HG02678 (cell line): ENCODE measurements at regions not wholly inside any gene's neighbourhood (a gene's known extent, or its start where the extent isn't known, plus 50 kb on each side); places are given as distances from the start of the nearest gene placed in this dataset.

Experiments used
- ATAC-seq: cut with Tn5 transposase; IDR thresholded peaks from one replicate; pipeline ENCODE4 v1.9.1; 2021; ENCODE audit warnings: mild to moderate bottlenecking, moderate library complexity; ENCODE audit not compliant: unreplicated experiment

DNA sequence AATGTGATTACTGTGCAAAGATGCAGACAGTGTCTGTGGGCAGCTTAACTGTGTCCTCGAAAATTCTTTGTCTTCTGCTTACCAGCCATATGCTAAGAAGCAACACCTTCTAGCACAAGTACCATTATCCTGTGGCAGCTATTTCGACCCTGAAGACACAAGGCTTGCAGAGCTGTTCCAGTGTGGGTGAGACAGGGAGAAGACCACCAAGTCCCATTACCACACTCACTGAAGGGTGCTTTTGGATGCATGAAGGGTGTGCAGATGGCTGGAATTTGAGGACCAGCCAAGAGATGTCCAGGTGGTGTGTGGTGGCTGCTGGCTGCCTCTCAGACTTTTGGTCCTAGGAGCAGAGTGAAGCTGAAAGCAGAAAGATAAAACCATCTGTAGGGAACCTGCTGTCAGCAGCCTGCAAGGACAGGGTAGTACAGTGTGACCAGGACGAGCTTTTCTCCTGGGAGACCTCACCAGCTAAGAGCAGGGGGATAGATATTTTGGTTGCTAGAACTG lies 161.8 kb downstream of the ICE1 start:
- ATAC-seq, result no peak

DNA sequence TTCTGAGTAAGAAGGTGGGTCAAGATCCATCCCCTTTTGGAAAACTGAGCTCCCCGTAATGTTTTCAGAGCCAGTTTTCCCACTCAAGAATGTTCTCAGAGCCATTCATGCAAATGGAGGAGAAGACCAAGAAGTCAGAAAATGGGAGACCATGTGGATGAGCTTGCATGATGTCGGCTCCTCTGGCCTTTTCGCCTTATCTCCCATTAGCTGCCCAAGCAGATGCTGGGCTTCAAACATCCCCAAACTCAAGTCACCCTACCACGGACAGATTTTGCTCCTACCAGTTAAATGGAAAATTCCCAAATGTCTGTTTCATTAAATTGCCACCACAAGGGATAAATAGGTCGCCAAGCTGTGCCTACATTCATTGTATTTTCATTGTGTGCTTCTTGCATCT lies 161.4 kb downstream of the ICE1 start:
- ATAC-seq, result no peak

DNA sequence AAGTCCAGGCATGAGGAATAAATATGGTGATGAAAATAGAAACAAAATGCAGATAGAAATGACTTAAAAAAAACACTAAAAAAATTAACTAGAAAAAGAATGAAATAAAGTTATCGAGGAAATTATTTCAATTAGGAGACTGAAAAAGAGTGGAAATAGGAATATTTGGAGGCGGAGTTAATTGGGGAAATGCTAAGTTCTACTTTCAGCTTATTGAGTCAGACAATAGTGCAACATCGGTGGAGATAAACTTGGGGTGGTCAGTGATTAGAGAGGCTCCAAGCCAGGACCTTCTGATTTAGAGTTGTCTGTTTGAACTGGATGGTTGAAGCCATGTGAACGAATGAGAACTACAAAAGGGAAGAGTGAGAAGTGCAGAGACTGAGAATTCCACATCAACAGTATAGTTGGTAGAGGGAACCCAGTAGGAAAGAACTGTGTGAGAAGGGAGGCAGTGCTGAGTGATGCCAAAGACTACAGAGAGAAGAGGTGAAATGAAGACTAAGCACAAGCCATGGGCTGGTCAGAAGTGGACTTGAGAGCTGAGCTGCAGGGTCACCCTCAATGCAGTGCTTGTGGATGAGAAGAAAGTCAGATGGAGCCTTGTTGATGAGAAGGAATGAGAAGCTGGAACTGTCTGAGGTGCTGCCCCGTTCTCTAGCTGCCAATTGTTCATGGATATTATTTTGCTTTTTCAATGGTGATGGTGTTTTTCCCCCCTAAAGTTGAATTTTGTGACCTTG lies 160.7 kb downstream of the ICE1 start:
- no peak for ATAC-seq

DNA sequence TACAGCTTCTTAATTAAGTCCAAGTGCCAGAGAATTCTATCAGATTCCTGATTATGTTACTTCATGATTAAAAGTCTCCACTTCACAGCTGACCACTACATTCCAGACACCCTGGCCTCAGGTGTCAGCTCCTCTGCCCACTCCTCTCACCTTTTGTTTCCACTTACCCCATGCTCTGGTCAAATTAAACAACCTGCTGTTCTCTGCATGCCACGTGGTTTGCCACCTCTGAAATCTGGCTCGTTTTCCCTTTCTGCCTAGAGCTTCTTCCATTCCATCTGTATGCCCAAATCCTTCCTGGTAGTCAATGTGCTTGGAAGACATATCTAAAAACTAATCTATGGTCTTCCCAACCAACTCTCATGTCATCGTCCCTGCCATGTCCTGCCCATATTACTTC lies 158.6 kb downstream of the ICE1 start:
- ATAC-seq, result no peak

GRCh38 chr5:5576744-5577143 lies 154.3 kb downstream of the ICE1 start:
- no peak for ATAC-seq

- no peak for ATAC-seq
Observed at GRCh38 chr5:5575461-5575860, 153.0 kb downstream of the ICE1 start.

DNA sequence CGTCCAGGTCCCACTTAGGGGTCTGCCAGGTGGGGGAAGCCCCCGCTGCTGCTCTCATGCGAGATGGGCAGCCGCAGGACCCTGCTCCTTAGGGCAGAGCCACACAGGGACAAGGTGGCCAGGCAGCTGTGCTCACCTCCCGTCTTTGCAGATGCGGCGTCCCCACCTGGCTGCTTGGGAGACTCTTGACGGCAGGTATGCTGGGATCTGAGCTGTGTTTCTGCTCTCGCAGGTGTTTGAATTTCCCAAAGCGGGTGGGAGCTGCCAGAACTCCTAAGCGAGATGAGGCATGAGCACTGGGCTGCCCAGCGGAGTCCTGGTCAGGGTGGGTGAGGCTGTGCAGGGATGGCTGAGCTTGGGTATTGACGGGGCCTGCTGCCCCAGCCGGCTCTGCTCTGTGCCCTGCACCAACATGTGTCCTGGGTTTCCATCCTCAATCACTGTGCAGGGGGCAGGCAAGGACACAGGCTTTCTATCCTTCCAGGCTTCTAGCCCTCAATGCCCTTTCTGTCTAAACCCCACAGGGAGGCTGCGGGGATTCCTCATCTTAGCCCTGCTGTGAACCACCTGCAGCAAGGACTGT lies 151.4 kb downstream of the ICE1 start:
- no peak for ATAC-seq

GRCh38 chr5:5572976-5573797 lies 150.7 kb downstream of the ICE1 start:
- ATAC-seq, result no peak

GRCh38 chr5:5572010-5572865 lies 149.8 kb downstream of the ICE1 start:
- no peak for ATAC-seq

GRCh38 chr5:5570646-5571045 lies 148.2 kb downstream of the ICE1 start:
- ATAC-seq, result no peak

DNA sequence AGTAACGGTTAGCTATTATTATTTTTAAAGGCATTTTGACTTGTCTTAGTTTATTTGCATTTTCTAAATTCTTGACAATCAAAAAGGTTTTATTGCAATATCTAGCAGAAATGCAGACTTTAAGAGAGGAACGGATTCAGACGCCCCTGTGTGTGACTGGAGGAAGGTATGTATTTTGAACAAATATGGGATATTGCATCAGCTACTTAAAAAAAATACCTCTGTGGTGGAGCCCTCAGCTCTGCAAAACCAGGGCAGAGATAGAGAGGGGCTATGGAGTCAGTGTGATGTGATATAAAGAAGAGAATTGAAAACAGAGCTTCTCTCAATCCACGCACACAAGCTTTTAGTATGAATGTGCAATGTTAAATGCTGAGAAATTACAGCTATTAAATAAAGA lies 142.4 kb downstream of the ICE1 start:
- ATAC-seq, result no peak

- ATAC-seq, result no peak
Observed at GRCh38 chr5:5560016-5560415, 137.5 kb downstream of the ICE1 start.

DNA sequence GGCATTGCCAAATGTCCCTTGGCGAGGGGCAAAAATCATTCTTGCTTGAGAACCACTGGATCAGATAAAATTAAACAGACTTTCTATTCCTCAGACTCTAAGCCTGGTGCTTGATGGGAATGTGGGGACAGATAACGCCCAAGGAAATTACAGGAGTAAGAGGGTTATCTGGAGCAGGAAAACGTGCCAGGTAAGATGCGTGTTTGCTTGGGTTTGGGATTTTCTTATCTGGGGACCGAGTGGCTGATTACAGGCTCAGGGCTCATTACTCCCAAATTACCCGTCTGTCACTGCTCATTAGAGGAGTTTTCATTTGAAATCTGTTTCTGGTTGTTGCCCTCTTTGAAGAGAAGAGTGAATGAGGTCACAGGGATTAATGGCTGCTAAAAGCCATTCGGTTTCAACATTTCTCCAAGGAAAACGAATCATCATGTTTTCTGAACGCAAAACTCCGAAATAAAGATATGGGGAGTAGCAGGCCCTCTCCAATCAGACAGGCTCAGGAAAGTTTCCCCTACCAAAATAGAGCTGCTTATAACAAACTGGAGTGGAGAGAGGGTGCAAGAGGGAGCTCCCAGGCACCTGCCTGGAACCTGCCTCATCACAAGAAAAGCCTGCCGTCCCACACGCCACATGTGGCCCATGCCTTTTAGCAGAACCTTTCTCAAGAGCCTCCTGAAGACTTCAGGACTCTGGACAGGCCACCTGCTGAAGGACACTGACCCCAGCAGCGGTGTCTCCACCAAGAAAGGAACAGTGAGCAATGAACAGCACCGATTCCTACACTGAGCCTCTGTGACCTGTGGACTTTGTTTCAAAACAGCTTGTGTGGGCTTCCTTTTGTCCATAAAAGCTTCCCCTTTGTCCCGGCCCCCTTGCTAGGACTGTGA lies 136.4 kb downstream of the ICE1 start:
- ATAC-seq, result no peak

- ATAC-seq, result no peak
Observed at GRCh38 chr5:5558102-5558501, 135.6 kb downstream of the ICE1 start.

- ATAC-seq, result no peak
Observed at GRCh38 chr5:5551499-5551898, 129.0 kb downstream of the ICE1 start.

- ATAC-seq, result no peak
Observed at GRCh38 chr5:5546408-5546807, 123.9 kb downstream of the ICE1 start.

GRCh38 chr5:5544094-5544663 lies 121.7 kb downstream of the ICE1 start:
- no peak for ATAC-seq

DNA sequence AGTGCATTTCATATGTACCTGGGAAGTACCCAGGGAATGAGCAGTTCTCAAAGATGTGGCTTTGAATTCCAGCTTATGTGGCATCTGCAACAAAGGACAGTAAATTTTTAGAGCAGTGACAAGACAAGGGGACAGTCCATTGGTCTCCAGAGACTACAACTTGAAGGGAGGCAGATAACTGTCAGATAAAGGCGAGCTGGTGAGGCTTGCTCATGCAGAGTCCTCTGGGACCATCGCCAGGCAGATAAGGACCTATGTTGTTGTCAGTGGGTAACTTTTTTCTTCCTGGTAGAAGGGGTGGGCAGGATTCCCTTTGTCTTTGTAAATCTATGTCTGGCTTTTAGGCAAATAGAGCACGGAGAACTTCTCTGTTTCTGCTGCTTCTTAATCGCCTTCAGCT lies 120.2 kb downstream of the ICE1 start:
- no peak for ATAC-seq

- no peak for ATAC-seq
Observed at GRCh38 chr5:5540065-5540464, 117.6 kb downstream of the ICE1 start.
